ENCODE measurements at regions not wholly inside any gene's neighbourhood (a gene's known extent, or its start where the extent isn't known, plus 50 kb on each side); places are given as distances from the start of the nearest gene placed in this dataset.

- TF ChIP-seq, protein P1, sequence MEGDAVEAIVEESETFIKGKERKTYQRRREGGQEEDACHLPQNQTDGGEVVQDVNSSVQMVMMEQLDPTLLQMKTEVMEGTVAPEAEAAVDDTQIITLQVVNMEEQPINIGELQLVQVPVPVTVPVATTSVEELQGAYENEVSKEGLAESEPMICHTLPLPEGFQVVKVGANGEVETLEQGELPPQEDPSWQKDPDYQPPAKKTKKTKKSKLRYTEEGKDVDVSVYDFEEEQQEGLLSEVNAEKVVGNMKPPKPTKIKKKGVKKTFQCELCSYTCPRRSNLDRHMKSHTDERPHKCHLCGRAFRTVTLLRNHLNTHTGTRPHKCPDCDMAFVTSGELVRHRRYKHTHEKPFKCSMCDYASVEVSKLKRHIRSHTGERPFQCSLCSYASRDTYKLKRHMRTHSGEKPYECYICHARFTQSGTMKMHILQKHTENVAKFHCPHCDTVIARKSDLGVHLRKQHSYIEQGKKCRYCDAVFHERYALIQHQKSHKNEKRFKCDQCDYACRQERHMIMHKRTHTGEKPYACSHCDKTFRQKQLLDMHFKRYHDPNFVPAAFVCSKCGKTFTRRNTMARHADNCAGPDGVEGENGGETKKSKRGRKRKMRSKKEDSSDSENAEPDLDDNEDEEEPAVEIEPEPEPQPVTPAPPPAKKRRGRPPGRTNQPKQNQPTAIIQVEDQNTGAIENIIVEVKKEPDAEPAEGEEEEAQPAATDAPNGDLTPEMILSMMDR (IDR thresholded peaks at IDR 0.05; ENCODE audit: insufficient read depth, low read depth, low read length), result no peak
- no peak for DNase-seq (ENCODE audit: low read depth)
- ChIA-PET POLR2A (no interaction called here), CTCF (interaction anchor here (0.9 kb wide), 1 partner anchor 35 kb away, joined by 3 read pairs; no protein-coding TSS in a partner anchor)
- Histone ChIP-seq H3K36me3 (ENCODE audit: control insufficient read depth, insufficient read depth, low read length) (no peaks in the 10 kb centered on the region), H3K27me3 (ENCODE audit: control insufficient read depth, insufficient read depth, low read length) (no peaks in the 10 kb centered on the region), H3K4me3 (ENCODE audit: low read depth, low read length) (no peak overlapping the region)
Observed at GRCh38 chr16:5900046-5900445, 802.5 kb upstream of the EEF2KMT start.

DNA sequence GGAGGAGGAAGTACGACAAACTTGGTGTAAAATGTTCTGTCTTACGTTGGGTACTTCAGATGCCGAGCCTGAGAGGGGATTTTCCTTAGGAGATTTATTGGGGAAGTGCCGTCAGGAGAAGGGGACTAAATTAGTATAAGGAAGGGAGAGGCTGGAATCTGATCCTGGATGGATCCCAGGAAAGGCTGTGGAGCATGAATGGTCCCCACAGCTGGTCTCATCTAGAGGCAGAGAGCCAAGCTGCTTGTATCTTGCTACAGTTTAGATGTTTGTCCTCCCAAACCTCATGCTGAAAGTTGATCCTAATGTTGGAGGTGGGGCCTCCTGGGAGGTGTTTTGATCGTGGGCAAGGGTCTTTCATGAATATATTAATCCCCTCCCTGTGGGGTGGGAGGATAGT is 798.4 kb upstream of the EEF2KMT start:
- no peaks in the 10 kb centered on the region for H3K36me3 ChIP-seq (ENCODE audit: control insufficient read depth, insufficient read depth, low read length)
- no peaks in the 10 kb centered on the region for H3K27me3 ChIP-seq (ENCODE audit: control insufficient read depth, insufficient read depth, low read length)
- DNase-seq (ENCODE audit: low read depth), result no peak
- no peak overlapping the region for H3K4me3 ChIP-seq (ENCODE audit: low read depth, low read length)
- ChIA-PET POLR2A (no interaction called here), CTCF (no interaction called here)
- TF ChIP-seq, protein P1 (IDR thresholded peaks at IDR 0.05; ENCODE audit: insufficient read depth, low read depth, low read length), result no peak

DNA sequence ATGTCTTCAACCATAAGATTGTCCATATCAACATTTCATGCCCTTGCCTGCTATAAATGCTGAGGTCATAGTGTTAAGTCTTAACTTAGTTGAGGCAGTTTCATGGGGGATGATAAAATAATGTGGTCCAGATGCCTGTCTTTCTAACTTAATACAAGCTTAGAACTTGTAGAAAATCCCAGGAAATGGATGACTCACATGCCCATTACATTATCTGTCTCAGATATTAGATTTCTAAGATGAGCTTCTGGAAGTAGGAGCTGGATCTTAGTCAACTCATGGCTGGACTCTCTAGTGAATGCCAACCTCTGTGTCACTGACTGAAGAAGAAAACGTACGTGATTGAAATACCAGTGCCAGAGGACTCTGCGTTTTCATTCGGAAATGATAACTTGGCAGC is 797.5 kb upstream of the EEF2KMT start:
- no peak overlapping the region for H3K4me3 ChIP-seq (ENCODE audit: low read depth, low read length)
- POLR2A ChIA-PET, result no interaction called here
- H3K36me3 ChIP-seq (ENCODE audit: control insufficient read depth, insufficient read depth, low read length), result no peaks in the 10 kb centered on the region; the same call in 1 of the 2 replicates
- H3K27me3 ChIP-seq (ENCODE audit: control insufficient read depth, insufficient read depth, low read length), result no peaks in the 10 kb centered on the region
- CTCF ChIA-PET, result no interaction called here
- no peak for DNase-seq (ENCODE audit: low read depth)
- TF ChIP-seq, protein P1 (IDR thresholded peaks at IDR 0.05; ENCODE audit: insufficient read depth, low read depth, low read length), result no peak

DNA sequence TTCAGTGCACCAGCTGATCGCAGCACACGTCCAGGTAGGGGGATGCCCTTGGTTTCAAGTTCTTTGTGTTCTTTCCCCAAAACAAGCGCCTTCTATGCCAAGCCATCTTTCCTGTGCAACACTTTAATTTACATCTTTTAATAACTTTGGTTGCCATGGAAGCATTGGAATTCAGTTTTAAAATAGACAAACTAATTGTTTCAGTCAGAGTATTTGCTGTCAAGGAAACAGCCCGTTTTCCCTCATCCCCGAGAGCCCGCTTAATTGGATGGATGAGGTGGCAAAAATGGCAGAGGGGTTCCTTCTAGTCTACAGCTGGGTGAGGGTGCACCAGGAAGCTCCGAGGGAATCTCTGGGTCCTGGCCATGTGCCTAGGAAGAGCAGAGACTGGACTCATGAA is 793.7 kb upstream of the EEF2KMT start:
- CTCF ChIA-PET, result no interaction called here
- POLR2A ChIA-PET, result no interaction called here

DNA sequence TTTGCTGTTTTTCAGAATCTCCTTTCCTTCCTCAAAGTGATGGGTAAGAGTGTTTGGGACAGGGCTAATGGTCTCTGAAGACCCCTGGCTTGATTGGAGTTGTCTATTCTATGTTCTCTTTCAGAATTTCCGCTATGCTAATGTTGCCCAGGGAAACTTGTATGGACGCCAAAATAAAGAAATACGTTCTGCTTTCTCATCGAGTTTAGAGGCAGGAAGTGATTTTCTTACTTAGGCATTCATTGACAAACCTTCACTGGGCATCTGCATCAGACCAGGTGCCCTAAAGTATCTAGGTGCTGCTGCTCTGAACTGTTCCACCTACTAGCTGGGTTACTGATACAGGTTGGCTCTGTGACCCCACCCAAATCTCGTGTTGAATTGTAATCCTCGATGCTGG is 787.9 kb upstream of the EEF2KMT start:
- no peaks in the 10 kb centered on the region for H3K36me3 ChIP-seq (ENCODE audit: control insufficient read depth, insufficient read depth, low read length)
- CTCF ChIA-PET, result no interaction called here
- no peaks in the 10 kb centered on the region for H3K27me3 ChIP-seq (ENCODE audit: control insufficient read depth, insufficient read depth, low read length)
- TF ChIP-seq, protein P1 (IDR thresholded peaks at IDR 0.05; ENCODE audit: insufficient read depth, low read depth, low read length), result no peak
- no peak for DNase-seq (ENCODE audit: low read depth)
- H3K4me3 ChIP-seq (ENCODE audit: low read depth, low read length), result no peak overlapping the region
- POLR2A ChIA-PET, result no interaction called here

More for the DNA sequence above, 793.7 kb upstream of the EEF2KMT start:
- Histone ChIP-seq H3K27me3 (ENCODE audit: control insufficient read depth, insufficient read depth, low read length) (no peaks in the 10 kb centered on the region), H3K36me3 (ENCODE audit: control insufficient read depth, insufficient read depth, low read length) (no peaks in the 10 kb centered on the region; the same call in 1 of the 2 replicates), H3K4me3 (ENCODE audit: low read depth, low read length) (no peak overlapping the region)
- DNase-seq (ENCODE audit: low read depth), result no peak
- TF ChIP-seq, protein P1 (IDR thresholded peaks at IDR 0.05; ENCODE audit: insufficient read depth, low read depth, low read length), result no peak
